Sigmoid colon (tissue), 6 donors: ENCODE measurements at regions not wholly inside any gene's neighbourhood (a gene's known extent, or its start where the extent isn't known, plus 50 kb on each side); places are given as distances from the start of the nearest gene placed in this dataset.

Experiments
- DNase-seq: peaks from one replicate; pipeline ENCODE4 v3.0.0-alpha.2; 2019
- H3K27ac ChIP-seq, 4 donors: fragments of 200-600 bp; sonication (generic); one replicate each; pipeline ENCODE4 v1.5.1; 2016 to 2019; ENCODE audit warnings: mild to moderate bottlenecking in 1 of 4
- H3K27me3 ChIP-seq, 3 donors: fragments of 200-600 bp; sonication (generic); one replicate each; pipeline ENCODE4 v1.5.1; 2019; ENCODE audit warnings: mild to moderate bottlenecking in 1 of 3
- H3K36me3 ChIP-seq, 4 donors: fragments of 200-600 bp; sonication (generic); one replicate each; pipeline ENCODE4 v1.5.1; 2016 to 2019
- H3K4me1 ChIP-seq, 4 donors: fragments of 200-600 bp; sonication (generic); one replicate each; pipeline ENCODE4 v1.5.1; 2017 to 2019
- H3K4me3 ChIP-seq, 4 donors: fragments of 200-600 bp; sonication (generic); one replicate each; pipeline ENCODE4 v1.5.1; 2017 to 2019; ENCODE audit warnings: mild to moderate bottlenecking in 2 of 4, moderate library complexity in 1 of 4
- H3K9me3 ChIP-seq, 4 donors: fragments of 200-600 bp in 3 of 4; sonication (generic) in 3 of 4; one replicate each; pipeline versions ENCODE4 v1.5.1 to v1.6.1; 2013 to 2019
- CTCF ChIP-seq, 4 experiments: fragments of 450-650 bp in 3 of 4; fragments of 200-600 bp in 1 of 4; IDR thresholded peaks; one replicate each; pipeline ENCODE4 v1.5.1; 2016 to 2019; ENCODE audit warnings: antibody characterized with exemption in 4 of 4, mild to moderate bottlenecking in 3 of 4, moderate library complexity in 2 of 4
- EP300 ChIP-seq, 4 donors: sonication (generic); formaldehyde crosslinking; IDR thresholded peaks; one replicate each; pipeline ENCODE4 v1.6.1; 2017; ENCODE audit warnings: antibody characterized with exemption in 4 of 4
- POLR2A ChIP-seq, 2 donors: fragments of 450-650 bp; IDR thresholded peaks; one replicate each; pipeline ENCODE4 v1.6.1; 2016; ENCODE audit warnings: antibody characterized with exemption in 2 of 2, mild to moderate bottlenecking in 2 of 2, moderate library complexity in 2 of 2
- POLR2AphosphoS5 ChIP-seq, 4 donors: sonication (generic); formaldehyde crosslinking; IDR thresholded peaks; one replicate each; pipeline ENCODE4 v1.6.1; 2017; ENCODE audit warnings: antibody characterized with exemption in 4 of 4
- WGBS, 2 donors: extraction: QIAGEN DNeasy Blood & Tissue Kit; methylation state at CpG; one replicate each; pipeline ENCODE4 v1.1.7; 2013; 5-methylcytosine and 5-hydroxymethylcytosine counted together
- intact Hi-C: fragments of 100-400 bp; cut with DNase I; formaldehyde crosslinking; loops from one replicate; pipeline ENCODE4 v1.15.1; 2023
- donor health status: healthy with polysubstance abuse.
- donor health status: healthy.

- H3K4me3 ChIP-seq: no peak overlapping the region
- DNase-seq: no peak
- H3K36me3 ChIP-seq: no peaks in the 10 kb centered on the region
- WGBS, 2 donors: 88 to 90% methylated on average over 4 of the region's 4 CpGs
- intact Hi-C loops: no loop called here
- no peak overlapping the region for H3K27ac ChIP-seq
- H3K9me3 ChIP-seq: peaks cover 6 to 10% (median 9%) of the 10 kb centered on the region in 4 donors
- H3K27me3 ChIP-seq: no peaks in the 10 kb centered on the region
- TF ChIP-seq POLR2A (IDR thresholded peaks at IDR 0.05): no peak
- TF ChIP-seq POLR2AphosphoS5 (IDR thresholded peaks at IDR 0.05): no peak
- no peak for TF ChIP-seq CTCF (IDR thresholded peaks at IDR 0.05)
- no peak for TF ChIP-seq EP300 (IDR thresholded peaks at IDR 0.05)
- no peaks in the 10 kb centered on the region for H3K4me1 ChIP-seq
These were observed 199.4 kb downstream of the SMIM20 start for GRCh38 chr4:26113339-26113940.

DNA sequence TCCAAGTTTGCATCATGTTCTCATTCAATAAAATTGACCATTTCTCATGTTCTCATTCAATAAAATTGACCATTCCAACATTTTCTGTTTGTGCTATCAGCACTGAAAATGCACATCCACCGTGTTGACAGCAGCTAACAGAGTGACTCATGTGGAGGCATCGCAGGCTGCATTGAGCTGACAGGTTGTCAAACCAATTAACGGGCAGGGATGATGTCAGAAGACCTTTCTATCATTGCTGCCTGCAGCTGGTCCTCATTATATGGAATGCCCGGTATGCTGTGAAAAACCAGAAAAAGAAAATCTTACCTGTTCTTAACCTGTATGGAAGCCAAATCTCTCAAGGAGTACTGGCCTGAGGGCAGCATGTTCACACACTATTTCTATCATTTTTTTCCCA lies 202.0 kb downstream of the SMIM20 start:
- Histone ChIP-seq H3K9me3 (peaks cover 6 to 10% (median 9%) of the 10 kb centered on the region in 4 donors), H3K27ac (no peak overlapping the region), H3K36me3 (no peaks in the 10 kb centered on the region), H3K27me3 (no peaks in the 10 kb centered on the region), H3K4me1 (no peaks in the 10 kb centered on the region), H3K4me3 (no peak overlapping the region)
- intact Hi-C loops: no loop called here
- TF ChIP-seq POLR2A (IDR thresholded peaks at IDR 0.05) (no peak), EP300 (IDR thresholded peaks at IDR 0.05) (no peak), CTCF (IDR thresholded peaks at IDR 0.05) (no peak), POLR2AphosphoS5 (IDR thresholded peaks at IDR 0.05) (no peak)
- WGBS, 2 donors: 78 to 86% methylated on average over 4 of the region's 4 CpGs
- no peak for DNase-seq

DNA sequence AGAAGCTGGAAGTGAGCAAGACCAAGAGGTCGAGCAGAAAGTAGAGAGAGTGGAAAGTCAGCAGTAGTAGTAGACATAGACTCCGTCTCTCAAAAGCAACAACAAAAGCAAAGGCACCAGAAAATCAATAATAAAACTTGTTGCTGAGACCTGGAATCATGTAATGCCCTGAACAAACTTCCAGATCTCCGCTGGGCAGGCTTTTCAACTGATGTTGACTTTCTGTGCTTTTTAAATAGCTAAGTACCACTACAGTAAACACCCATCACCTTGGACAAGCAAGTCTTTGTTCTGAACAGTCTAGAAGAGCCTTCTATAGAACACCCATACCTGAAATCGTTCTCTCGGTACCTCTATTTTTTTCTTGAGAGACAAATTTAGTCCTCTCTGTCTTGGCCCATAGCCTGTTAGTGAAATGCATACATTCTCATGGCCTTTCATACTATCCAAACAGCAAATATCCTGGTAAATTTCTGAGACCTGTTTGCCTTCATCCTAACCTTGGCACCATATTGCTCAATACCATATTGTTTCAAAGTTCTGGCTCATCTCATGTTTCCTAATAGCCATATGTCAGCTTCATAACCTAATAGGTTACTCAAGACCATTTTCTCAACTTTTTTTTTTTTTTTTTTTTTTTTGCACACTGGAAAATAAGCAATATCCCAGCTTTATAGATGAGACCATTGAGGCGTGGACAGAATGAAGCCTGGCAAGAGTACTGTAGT lies 200.6 kb upstream of the RBPJ start:
- 87 to 92% methylated on average over 6 of the region's 6 CpGs for WGBS, 2 donors
- intact Hi-C loops: no loop called here
- Histone ChIP-seq H3K4me1 (no peaks in the 10 kb centered on the region), H3K4me3 (no peak overlapping the region), H3K27ac (no peak overlapping the region), H3K9me3 (no peaks in the 10 kb centered on the region), H3K36me3 (no peaks in the 10 kb centered on the region), H3K27me3 (no peaks in the 10 kb centered on the region)
- TF ChIP-seq EP300 (IDR thresholded peaks at IDR 0.05) (no peak), POLR2A (IDR thresholded peaks at IDR 0.05) (no peak), POLR2AphosphoS5 (IDR thresholded peaks at IDR 0.05) (no peak), CTCF (IDR thresholded peaks at IDR 0.05) (no peak)
- DNase-seq: no peak

- intact Hi-C loops: no loop called here
- WGBS, 2 donors: 86 to 88% methylated on average over 3 of the region's 3 CpGs
- no peak for TF ChIP-seq EP300 (IDR thresholded peaks at IDR 0.05)
- no peak for TF ChIP-seq POLR2AphosphoS5 (IDR thresholded peaks at IDR 0.05)
- no peak for TF ChIP-seq CTCF (IDR thresholded peaks at IDR 0.05)
- no peak for TF ChIP-seq POLR2A (IDR thresholded peaks at IDR 0.05)
- H3K4me1 ChIP-seq: no peaks in the 10 kb centered on the region
- no peaks in the 10 kb centered on the region for H3K9me3 ChIP-seq
- DNase-seq: no peak
- no peaks in the 10 kb centered on the region for H3K36me3 ChIP-seq
- H3K27me3 ChIP-seq: no peaks in the 10 kb centered on the region
- H3K4me3 ChIP-seq: no peak overlapping the region
- no peak overlapping the region for H3K27ac ChIP-seq
These were observed 198.1 kb upstream of the RBPJ start for GRCh38 chr4:26122690-26123089.
